ENCODE measurements at regions not wholly inside any gene's neighbourhood (a gene's known extent, or its start where the extent isn't known, plus 50 kb on each side); places are given as distances from the start of the nearest gene placed in this dataset.

DNA sequence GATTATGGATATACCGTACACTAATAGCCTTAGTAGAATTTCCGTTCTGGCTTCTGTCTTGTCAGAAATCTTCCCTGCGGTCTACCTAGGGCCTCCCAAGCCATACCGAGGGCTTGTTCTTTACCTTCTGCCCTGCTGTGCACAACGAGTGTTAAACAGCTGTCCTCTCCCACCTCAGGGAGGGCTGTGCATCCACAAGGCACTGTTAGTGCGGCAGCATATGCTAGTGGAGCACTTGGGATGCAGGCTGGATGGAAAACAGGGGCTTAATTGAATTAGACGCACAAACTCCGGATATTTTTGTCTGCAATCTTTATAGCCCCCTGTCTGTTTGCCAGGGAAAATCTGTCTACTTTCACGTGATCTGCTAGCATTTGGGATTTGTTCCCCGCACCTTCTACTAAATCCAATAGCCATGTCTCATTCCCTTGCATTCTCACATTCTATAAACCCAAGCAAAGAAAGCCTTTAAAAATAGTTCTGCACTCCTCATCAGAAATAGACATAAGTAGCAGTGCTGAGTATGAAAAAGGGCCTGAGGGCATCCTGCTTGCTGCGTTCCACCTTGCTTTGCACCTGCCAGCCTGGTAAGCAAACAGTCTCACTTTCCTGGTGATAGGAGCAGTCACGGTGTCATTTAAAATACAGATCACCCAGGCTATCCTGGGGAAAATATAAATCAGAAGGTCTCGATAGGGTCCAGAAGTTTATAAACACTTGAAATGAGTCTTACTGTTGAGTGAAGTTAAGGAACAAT is 382.6 kb downstream of the RASEF start:
- TF ChIP-seq EZH2 (IDR thresholded peaks at IDR 0.05; ENCODE audit: low read length, missing control alignments), result no peak
- TF ChIP-seq, protein P1, sequence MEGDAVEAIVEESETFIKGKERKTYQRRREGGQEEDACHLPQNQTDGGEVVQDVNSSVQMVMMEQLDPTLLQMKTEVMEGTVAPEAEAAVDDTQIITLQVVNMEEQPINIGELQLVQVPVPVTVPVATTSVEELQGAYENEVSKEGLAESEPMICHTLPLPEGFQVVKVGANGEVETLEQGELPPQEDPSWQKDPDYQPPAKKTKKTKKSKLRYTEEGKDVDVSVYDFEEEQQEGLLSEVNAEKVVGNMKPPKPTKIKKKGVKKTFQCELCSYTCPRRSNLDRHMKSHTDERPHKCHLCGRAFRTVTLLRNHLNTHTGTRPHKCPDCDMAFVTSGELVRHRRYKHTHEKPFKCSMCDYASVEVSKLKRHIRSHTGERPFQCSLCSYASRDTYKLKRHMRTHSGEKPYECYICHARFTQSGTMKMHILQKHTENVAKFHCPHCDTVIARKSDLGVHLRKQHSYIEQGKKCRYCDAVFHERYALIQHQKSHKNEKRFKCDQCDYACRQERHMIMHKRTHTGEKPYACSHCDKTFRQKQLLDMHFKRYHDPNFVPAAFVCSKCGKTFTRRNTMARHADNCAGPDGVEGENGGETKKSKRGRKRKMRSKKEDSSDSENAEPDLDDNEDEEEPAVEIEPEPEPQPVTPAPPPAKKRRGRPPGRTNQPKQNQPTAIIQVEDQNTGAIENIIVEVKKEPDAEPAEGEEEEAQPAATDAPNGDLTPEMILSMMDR (conservative IDR thresholded peaks at IDR 0.05 in 1 of 2, IDR thresholded peaks at IDR 0.05 in 1 of 2; ENCODE audit: low read depth in 1 of 2, low read length in 2 of 2), result no peak
